ENCODE measurements at regions not wholly inside any gene's neighbourhood (a gene's known extent, or its start where the extent isn't known, plus 50 kb on each side); places are given as distances from the start of the nearest gene placed in this dataset.
"Not testable (repeated sequence)": the region's sequence is repeated elsewhere in the genome, so short reads cannot be mapped to it uniquely, and the experiment has no call there.

- not testable (repeated sequence) for TF ChIP-seq CTCF (IDR thresholded peaks at IDR 0.05 in 4 of 5, conservative IDR thresholded peaks at IDR 0.05 in 1 of 5); POLR2A (IDR thresholded peaks at IDR 0.05)
These were observed 246.3 kb downstream of the KCNE4 start for GRCh38 chr2:223298329-223298728.

Data from gastrocnemius medialis (tissue), 4 donors.